Naive thymus-derived CD4-positive, alpha-beta T cell (primary cell): ENCODE measurements at regions not wholly inside any gene's neighbourhood (a gene's known extent, or its start where the extent isn't known, plus 50 kb on each side); places are given as distances from the start of the nearest gene placed in this dataset.

Experiments used
- ATAC-seq: fragments of 150-1000 bp; cut with Tn5 transposase; 2 replicates; pipeline ENCODE4 v1.10.0; 2021; ENCODE audit warnings: mild to moderate bottlenecking, moderate library complexity
- CTCF ChIA-PET: fragments of 350-600 bp; sonication (Branson Sonifier 250); formaldehyde crosslinking; loops from one replicate; lab custom pipeline; 2021; ENCODE audit warnings: antibody characterized with exemption; lab: Charles Lee
- POLR2A ChIA-PET: fragments of 350-600 bp; sonication (Branson Sonifier 250); formaldehyde crosslinking; loops from one replicate; lab custom pipeline; 2021; ENCODE audit warnings: antibody characterized with exemption, inconsistent platforms; lab: Charles Lee
- DNase-seq, 9 donors: peaks; one replicate each; pipeline versions ENCODE4 v3.0.0 to v3.0.0-alpha.2; 2020 to 2022; ENCODE audit warnings: mixed read lengths in 1 of 9
- H3K27ac ChIP-seq: one replicate; pipeline ENCODE4 v1.7.0; 2013; ENCODE audit warnings: mild to moderate bottlenecking, low read depth, low read length, moderate library complexity
- H3K27me3 ChIP-seq, 2 donors: one replicate each; pipeline ENCODE4 v1.7.0; 2013; ENCODE audit warnings: low read length in 2 of 2, mild to moderate bottlenecking in 2 of 2, moderate library complexity in 2 of 2; ENCODE audit not compliant: control insufficient read depth in 2 of 2, insufficient read depth in 2 of 2
- H3K36me3 ChIP-seq, 3 experiments: 1 replicate in 2 of 3; 2 replicates in 1 of 3; pipeline ENCODE4 v1.7.0; 2013; ENCODE audit warnings: low read length in 3 of 3, mild to moderate bottlenecking in 3 of 3, moderate library complexity in 1 of 3; ENCODE audit not compliant: insufficient read depth in 3 of 3, control insufficient read depth in 2 of 3
- H3K4me1 ChIP-seq, 2 donors: one replicate each; pipeline ENCODE4 v1.7.0; 2013; ENCODE audit warnings: low read length in 2 of 2, mild to moderate bottlenecking in 2 of 2, moderate library complexity in 1 of 2; ENCODE audit not compliant: control insufficient read depth in 2 of 2, insufficient read depth in 2 of 2
- H3K4me3 ChIP-seq: 2 replicates; pipeline ENCODE4 v1.7.0; 2013; ENCODE audit warnings: mild to moderate bottlenecking, low read length
- H3K9me3 ChIP-seq, 3 experiments: 1 replicate in 2 of 3; 2 replicates in 1 of 3; pipeline ENCODE4 v1.7.0; 2013; ENCODE audit warnings: low read length in 3 of 3; ENCODE audit not compliant: control insufficient read depth in 2 of 3
- H3K27ac Mint-ChIP-seq, 9 donors: one replicate each; pipeline ENCODE4 v1.8.0; 2020 to 2022; ENCODE audit warnings: mixed read lengths in 9 of 9, mild to moderate bottlenecking in 8 of 9, moderate library complexity in 5 of 9, inconsistent platforms in 2 of 9
- H3K27me3 Mint-ChIP-seq, 5 donors: one replicate each; pipeline ENCODE4 v1.8.0; 2021 to 2022; ENCODE audit warnings: mixed read lengths in 5 of 5, mild to moderate bottlenecking in 1 of 5
- H3K36me3 Mint-ChIP-seq, 5 donors: one replicate each; pipeline ENCODE4 v1.8.0; 2020 to 2022; ENCODE audit warnings: mixed read lengths in 5 of 5, mild to moderate bottlenecking in 3 of 5, inconsistent platforms in 1 of 5
- H3K4me1 Mint-ChIP-seq, 7 donors: one replicate each; pipeline ENCODE4 v1.8.0; 2020 to 2022; ENCODE audit warnings: mixed read lengths in 7 of 7, mild to moderate bottlenecking in 3 of 7, inconsistent platforms in 1 of 7
- H3K4me3 Mint-ChIP-seq, 10 donors: one replicate each; pipeline ENCODE4 v1.8.0; 2020 to 2022; ENCODE audit warnings: mild to moderate bottlenecking in 10 of 10, mixed read lengths in 10 of 10, moderate library complexity in 6 of 10, inconsistent platforms in 2 of 10
- H3K9me3 Mint-ChIP-seq, 11 donors: one replicate each; pipeline ENCODE4 v1.8.0; 2020 to 2022; ENCODE audit warnings: mixed read lengths in 11 of 11, mild to moderate bottlenecking in 4 of 11, inconsistent platforms in 1 of 11, moderate library complexity in 1 of 11
- intact Hi-C, 2 donors: fragments of 100-400 bp; cut with micrococcal nuclease; formaldehyde crosslinking; loops; one replicate each; pipeline ENCODE4 v1.15.1; 2023

DNA sequence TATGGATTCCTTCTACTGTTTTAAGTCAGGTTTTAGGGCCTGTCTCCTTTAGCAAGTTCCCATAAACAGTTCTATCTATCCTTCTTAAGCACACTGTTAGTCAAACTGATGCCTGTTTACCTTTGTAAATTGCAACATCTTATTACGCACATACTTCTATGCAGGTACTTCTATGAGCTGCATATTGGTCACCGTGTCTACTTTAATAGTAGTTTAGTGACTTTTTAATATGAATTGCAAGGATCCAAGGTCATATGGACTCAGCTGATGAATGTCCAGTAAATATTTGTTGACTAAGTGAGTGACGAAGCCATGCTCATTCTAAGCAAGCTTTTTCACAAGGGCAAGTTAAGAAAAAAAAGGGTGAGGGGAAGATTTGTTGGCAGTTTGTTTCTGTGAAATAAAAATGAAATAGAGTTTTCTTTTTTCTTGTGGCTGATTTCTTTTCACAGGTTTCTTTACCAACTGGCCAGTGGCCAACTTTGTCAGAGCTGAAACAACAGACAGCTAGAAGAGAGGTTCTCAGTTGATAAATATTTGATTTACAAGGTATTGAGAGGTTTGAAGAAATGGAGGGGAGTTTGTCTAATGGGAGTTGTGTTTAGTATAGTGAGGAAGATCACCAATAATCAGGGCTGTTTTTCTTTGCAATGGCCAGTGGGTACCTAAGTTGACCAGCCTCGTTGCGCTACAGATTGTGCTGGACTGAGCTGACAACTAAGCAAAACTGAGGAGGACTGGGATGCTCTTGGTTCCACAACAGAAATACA is 141.1 kb downstream of the SLC15A5 start:
- Histone ChIP-seq H3K4me1 (no peaks in the 10 kb centered on the region), H3K27ac (no peak overlapping the region), H3K36me3 (no peaks in the 10 kb centered on the region), H3K27me3 (no peaks in the 10 kb centered on the region), H3K4me3 (no peak overlapping the region), H3K9me3 (peaks cover 0 to 14% (median 0%) of the 10 kb centered on the region in 3 experiments)
- DNase-seq (no peak), ATAC-seq (no peak)
- intact Hi-C loops = no loop called here
- peaks cover 0 to 6% (median 0%) of the 10 kb centered on the region in 5 donors for H3K36me3 Mint-ChIP-seq
- H3K27ac Mint-ChIP-seq = no peak overlapping the region
- no peak overlapping the region for H3K4me3 Mint-ChIP-seq
- peaks cover 6 to 37% (median 20%) of the 10 kb centered on the region in 11 donors for H3K9me3 Mint-ChIP-seq
- H3K27me3 Mint-ChIP-seq = no peaks in the 10 kb centered on the region
- ChIA-PET CTCF (no interaction called here), POLR2A (no interaction called here)
- no peaks in the 10 kb centered on the region for H3K4me1 Mint-ChIP-seq

DNA sequence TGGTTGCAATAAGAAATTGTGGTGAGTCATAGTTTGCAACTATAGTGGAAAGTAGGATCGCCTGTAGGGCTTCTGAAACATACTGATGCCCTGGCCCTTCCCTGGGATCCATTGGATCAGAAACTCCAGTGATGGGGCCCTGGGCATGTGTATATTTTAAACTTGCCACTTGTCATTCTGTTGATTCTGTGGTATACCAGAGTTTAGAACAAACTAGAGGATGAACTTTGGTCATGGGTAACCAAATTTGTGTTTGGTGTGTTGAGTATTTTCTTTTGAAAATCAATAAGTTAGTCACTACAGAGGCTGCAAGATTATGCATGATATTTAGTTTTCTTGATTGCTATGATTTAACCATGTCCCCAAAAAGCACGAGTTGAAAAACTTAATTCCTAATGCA is 142.2 kb downstream of the SLC15A5 start:
- Histone ChIP-seq H3K36me3 (no peaks in the 10 kb centered on the region), H3K9me3 (peaks cover 0 to 14% (median 0%) of the 10 kb centered on the region in 3 experiments), H3K4me1 (no peaks in the 10 kb centered on the region), H3K4me3 (no peak overlapping the region), H3K27me3 (no peaks in the 10 kb centered on the region), H3K27ac (no peak overlapping the region)
- DNase-seq (no peak), ATAC-seq (no peak)
- CTCF ChIA-PET = no interaction called here
- POLR2A ChIA-PET = no interaction called here
- H3K4me1 Mint-ChIP-seq = no peaks in the 10 kb centered on the region
- H3K27ac Mint-ChIP-seq = no peak overlapping the region
- H3K36me3 Mint-ChIP-seq = peaks cover 0 to 6% (median 0%) of the 10 kb centered on the region in 5 donors
- no peaks in the 10 kb centered on the region for H3K27me3 Mint-ChIP-seq
- H3K9me3 Mint-ChIP-seq = peaks cover 6 to 46% (median 22%) of the 10 kb centered on the region in 11 donors
- intact Hi-C loops = no loop called here
- no peak overlapping the region for H3K4me3 Mint-ChIP-seq

DNA sequence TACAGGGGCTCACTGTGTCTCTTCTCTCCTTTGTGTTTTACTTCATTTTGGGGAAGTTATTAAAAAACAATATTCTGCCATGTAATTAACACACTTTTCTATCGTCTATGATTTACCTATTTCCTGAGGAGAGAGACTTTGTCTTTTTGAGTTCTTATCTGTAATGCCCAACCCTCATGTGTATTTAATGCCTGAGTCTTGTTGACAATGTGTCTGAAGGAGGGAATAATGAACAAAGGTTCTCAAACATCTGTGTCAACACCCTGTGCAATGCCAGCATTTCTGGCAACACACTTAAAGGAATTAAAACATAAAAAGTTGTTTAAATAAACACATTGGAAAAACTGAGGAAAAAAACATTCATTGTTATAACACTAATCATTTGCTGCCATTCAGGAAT is 147.1 kb downstream of the SLC15A5 start:
- ChIA-PET POLR2A (no interaction called here), CTCF (no interaction called here)
- ATAC-seq = no peak
- Histone ChIP-seq H3K27ac (no peak overlapping the region), H3K4me1 (no peaks in the 10 kb centered on the region), H3K36me3 (no peaks in the 10 kb centered on the region), H3K9me3 (peaks cover 0 to 14% (median 0%) of the 10 kb centered on the region in 3 experiments), H3K4me3 (no peak overlapping the region), H3K27me3 (no peaks in the 10 kb centered on the region)
- intact Hi-C loops = no loop called here
- no peak overlapping the region for H3K4me3 Mint-ChIP-seq
- no peak overlapping the region for H3K27ac Mint-ChIP-seq
- no peak for DNase-seq
- H3K36me3 Mint-ChIP-seq = peaks cover 0 to 6% (median 0%) of the 10 kb centered on the region in 5 donors
- H3K9me3 Mint-ChIP-seq = peaks cover 10 to 55% (median 29%) of the 10 kb centered on the region in 11 donors
- H3K4me1 Mint-ChIP-seq = no peaks in the 10 kb centered on the region
- peaks cover 0 to 6% (median 0%) of the 10 kb centered on the region in 5 donors for H3K27me3 Mint-ChIP-seq

DNA sequence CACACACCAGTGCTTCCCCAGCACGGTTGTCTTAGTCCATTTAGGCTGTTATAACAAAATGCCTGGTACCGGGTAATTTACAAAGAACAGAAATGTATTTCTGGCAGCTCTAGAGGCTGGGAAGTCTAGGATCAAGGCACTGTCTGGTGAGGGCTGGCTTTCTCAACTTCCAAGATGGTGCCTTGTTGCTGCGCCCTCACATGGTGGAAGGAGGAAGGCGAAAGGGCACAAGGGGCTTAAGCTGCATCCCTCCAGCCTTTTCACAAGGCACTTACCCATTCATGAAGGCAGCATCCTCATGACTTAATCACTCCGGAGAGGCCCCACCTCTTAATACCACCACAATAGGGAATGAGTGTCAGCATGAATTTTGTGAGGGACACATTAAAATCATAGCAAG is 155.5 kb downstream of the SLC15A5 start:
- Mint-ChIP-seq H3K27me3 (peaks cover 0 to 11% (median 7%) of the 10 kb centered on the region in 5 donors), H3K27ac (no peak overlapping the region), H3K36me3 (no peaks in the 10 kb centered on the region), H3K4me3 (no peak overlapping the region), H3K4me1 (no peaks in the 10 kb centered on the region), H3K9me3 (peaks cover 0 to 6% (median 0%) of the 10 kb centered on the region in 11 donors)
- Histone ChIP-seq H3K9me3 (no peaks in the 10 kb centered on the region), H3K27me3 (no peaks in the 10 kb centered on the region), H3K4me3 (no peak overlapping the region), H3K27ac (no peak overlapping the region), H3K4me1 (no peaks in the 10 kb centered on the region), H3K36me3 (no peaks in the 10 kb centered on the region)
- CTCF ChIA-PET = no interaction called here
- no peak for DNase-seq
- ATAC-seq = no peak
- POLR2A ChIA-PET = no interaction called here
- intact Hi-C loops = no loop called here

DNA sequence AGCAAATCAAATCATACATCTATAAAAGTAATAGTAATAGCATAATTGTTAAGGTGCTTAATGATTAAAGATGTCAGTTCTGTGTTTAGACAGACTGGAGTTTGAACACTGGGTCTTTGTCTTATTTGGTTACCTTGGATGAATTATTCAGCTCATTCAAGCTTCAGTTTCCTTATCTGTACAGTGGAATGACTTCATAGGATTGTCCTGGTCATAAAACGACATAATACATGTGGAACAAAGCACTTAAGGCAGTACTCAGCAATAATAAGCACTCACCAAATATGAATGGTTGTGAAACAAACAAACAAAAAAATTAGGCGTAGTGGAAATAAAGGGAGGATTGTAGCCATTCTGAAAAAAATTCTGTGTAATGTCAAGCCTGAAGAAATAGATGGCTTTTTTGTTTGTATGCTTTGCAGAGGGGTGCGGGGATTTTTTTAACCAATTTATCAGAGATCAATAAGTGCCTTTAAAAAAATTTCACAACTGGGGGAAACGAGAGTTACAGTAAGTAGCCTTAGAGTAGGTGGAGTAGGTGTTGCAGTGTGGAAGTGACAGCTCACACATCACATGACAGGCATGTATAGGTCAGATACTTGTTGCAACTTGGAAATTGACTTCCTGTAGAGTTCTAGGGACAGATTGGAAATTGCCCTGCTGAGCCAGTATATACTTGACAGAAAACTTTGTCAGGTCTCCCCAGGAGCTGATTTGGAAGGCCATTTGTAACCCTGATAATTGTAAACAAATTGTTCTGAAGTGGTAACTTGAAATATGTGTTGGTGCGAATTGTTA is 157.7 kb downstream of the SLC15A5 start:
- ChIA-PET POLR2A (no interaction called here), CTCF (no interaction called here)
- Histone ChIP-seq H3K4me3 (no peak overlapping the region), H3K36me3 (no peaks in the 10 kb centered on the region), H3K4me1 (no peaks in the 10 kb centered on the region), H3K9me3 (no peaks in the 10 kb centered on the region), H3K27me3 (no peaks in the 10 kb centered on the region), H3K27ac (no peak overlapping the region)
- Mint-ChIP-seq H3K4me3 (no peak overlapping the region), H3K27ac (no peak overlapping the region), H3K36me3 (no peaks in the 10 kb centered on the region), H3K4me1 (no peaks in the 10 kb centered on the region), H3K9me3 (peaks cover 0 to 2% (median 0%) of the 10 kb centered on the region in 11 donors), H3K27me3 (peaks cover 0 to 11% (median 7%) of the 10 kb centered on the region in 5 donors)
- DNase-seq = no peak
- intact Hi-C loops = no loop called here
- ATAC-seq = no peak

DNA sequence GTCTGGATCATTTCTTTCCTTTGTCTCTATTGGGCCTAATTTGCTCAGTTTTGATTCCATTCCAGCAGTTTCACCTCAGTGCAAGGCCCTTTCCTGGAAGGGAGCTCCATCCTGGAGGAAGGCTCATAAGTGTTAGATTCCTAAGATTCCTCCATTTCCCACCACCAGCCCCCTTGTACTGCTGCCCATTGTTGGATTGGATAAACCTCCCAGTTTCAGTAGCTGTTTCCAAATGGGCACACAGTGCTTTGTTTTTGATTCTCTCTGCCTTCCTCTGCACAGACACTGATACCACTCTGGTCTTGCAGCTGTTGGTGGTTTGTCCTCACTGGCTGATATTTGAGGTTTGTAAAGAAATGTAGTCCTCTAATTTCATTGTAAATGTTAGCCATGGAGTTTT is 158.9 kb downstream of the SLC15A5 start:
- DNase-seq (no peak), ATAC-seq (no peak)
- no peak overlapping the region for H3K4me3 Mint-ChIP-seq
- Histone ChIP-seq H3K9me3 (no peaks in the 10 kb centered on the region), H3K27ac (no peak overlapping the region), H3K4me3 (no peak overlapping the region), H3K27me3 (no peaks in the 10 kb centered on the region), H3K36me3 (no peaks in the 10 kb centered on the region), H3K4me1 (no peaks in the 10 kb centered on the region)
- peaks cover 0 to 11% (median 7%) of the 10 kb centered on the region in 5 donors for H3K27me3 Mint-ChIP-seq
- no peak overlapping the region for H3K27ac Mint-ChIP-seq
- CTCF ChIA-PET = no interaction called here
- POLR2A ChIA-PET = no interaction called here
- no peaks in the 10 kb centered on the region for H3K36me3 Mint-ChIP-seq
- intact Hi-C loops = no loop called here
- H3K9me3 Mint-ChIP-seq = peaks cover 0 to 2% (median 0%) of the 10 kb centered on the region in 11 donors
- no peaks in the 10 kb centered on the region for H3K4me1 Mint-ChIP-seq
